Smooth muscle cell (in vitro differentiated cells): ENCODE measurements at regions not wholly inside any gene's neighbourhood (a gene's known extent, or its start where the extent isn't known, plus 50 kb on each side); places are given as distances from the start of the nearest gene placed in this dataset.

Experiments used
- DNase-seq: peaks from one replicate; lab custom pipeline; 2025; ENCODE audit not compliant: unreplicated experiment; lab: John Stamatoyannopoulos, UW
- H2AFZ ChIP-seq: fragments of 200-600 bp; sonication (generic); 2 replicates; pipeline ENCODE4 v1.6.0; 2016; ENCODE audit warnings: antibody characterized with exemption, low read depth, mild to moderate bottlenecking
- H3F3A ChIP-seq: fragments of 200-600 bp; sonication (generic); 2 replicates; pipeline ENCODE4 v1.6.0; 2017; ENCODE audit warnings: antibody characterized with exemption, low read depth
- H3K27ac ChIP-seq: fragments of 200-600 bp; sonication (generic); 2 replicates; pipeline ENCODE4 v1.5.1; 2016; ENCODE audit warnings: low read depth, mild to moderate bottlenecking
- H3K27me3 ChIP-seq: fragments of 200-600 bp; sonication (generic); 2 replicates; pipeline ENCODE4 v1.6.1; 2016; ENCODE audit warnings: low read depth, mild to moderate bottlenecking
- H3K36me3 ChIP-seq: fragments of 200-600 bp; sonication (generic); 2 replicates; pipeline ENCODE4 v1.5.1; 2016; ENCODE audit warnings: low read depth
- H3K4me1 ChIP-seq: fragments of 200-600 bp; sonication (generic); 2 replicates; pipeline ENCODE4 v1.5.1; 2016; ENCODE audit warnings: low read depth
- H3K4me2 ChIP-seq: fragments of 200-600 bp; sonication (generic); 2 replicates; pipeline ENCODE4 v1.6.0; 2016; ENCODE audit warnings: mild to moderate bottlenecking
- H3K4me3 ChIP-seq: fragments of 200-600 bp; sonication (generic); 2 replicates; pipeline ENCODE4 v1.5.1; 2016; ENCODE audit warnings: mild to moderate bottlenecking
- H3K79me2 ChIP-seq: fragments of 200-600 bp; sonication (generic); 2 replicates; pipeline ENCODE4 v1.6.0; 2016; ENCODE audit warnings: low read depth, mild to moderate bottlenecking
- H3K9ac ChIP-seq: fragments of 200-600 bp; sonication (generic); 2 replicates; pipeline ENCODE4 v1.6.0; 2016; ENCODE audit warnings: low read depth
- H3K9me3 ChIP-seq: fragments of 200-600 bp; sonication (generic); replicated peaks from 2 replicates; pipeline ENCODE4 v1.5.1; 2016; ENCODE audit warnings: low read depth
- H4K20me1 ChIP-seq: fragments of 200-600 bp; sonication (generic); 2 replicates; pipeline ENCODE4 v1.6.0; 2016; ENCODE audit warnings: low read depth
- CTCF ChIP-seq: fragments of 200-600 bp; sonication (generic); IDR thresholded peaks from 2 replicates; pipeline ENCODE4 v1.5.1; 2017; ENCODE audit warnings: borderline replicate concordance, mild to moderate bottlenecking, antibody characterized with exemption; ENCODE audit not compliant: insufficient read depth, poor library complexity, severe bottlenecking
- WGBS: methylation state at CpG from one replicate; pipeline ENCODE4 v1.1.7; 2016; ENCODE audit warnings: low lambda C conversion rate; 5-methylcytosine and 5-hydroxymethylcytosine counted together

- no peaks in the 10 kb centered on the region for H3K79me2 ChIP-seq
- H3K9me3 ChIP-seq = no peaks in the 10 kb centered on the region
- peaks cover 7% of the 10 kb centered on the region for H3K27me3 ChIP-seq
- no peaks in the 10 kb centered on the region for H3F3A ChIP-seq
- H3K36me3 ChIP-seq = no peaks in the 10 kb centered on the region
- H3K9ac ChIP-seq = no peak overlapping the region
- no peaks in the 10 kb centered on the region for H3K4me1 ChIP-seq
- no peaks in the 10 kb centered on the region for H4K20me1 ChIP-seq
- 0% methylated on average over 1 of the region's 1 CpG for WGBS
- H3K4me2 ChIP-seq = no peak overlapping the region
- H2AFZ ChIP-seq = peak overlapping the region; percentile 39
- no peak for DNase-seq
- no peak overlapping the region for H3K4me3 ChIP-seq
- no peak overlapping the region for H3K27ac ChIP-seq
- TF ChIP-seq CTCF = peak; percentile 80
Measured at GRCh38 chr18:43587538-43588153, 310.4 kb upstream of the SYT4 start.

- no peak for TF ChIP-seq CTCF
Measured at GRCh38 chr18:43588838-43589237, 311.5 kb upstream of the SYT4 start.

GRCh38 chr18:43589611-43590151, 312.4 kb upstream of the SYT4 start:
- no peak for TF ChIP-seq CTCF
- H3K36me3 ChIP-seq = no peaks in the 10 kb centered on the region
- no peak for DNase-seq
- no peak overlapping the region for H2AFZ ChIP-seq
- no peak overlapping the region for H3K27ac ChIP-seq
- no peaks in the 10 kb centered on the region for H3K27me3 ChIP-seq
- no peaks in the 10 kb centered on the region for H3K9me3 ChIP-seq
- H3K79me2 ChIP-seq = no peaks in the 10 kb centered on the region
- no peaks in the 10 kb centered on the region for H4K20me1 ChIP-seq
- H3K4me2 ChIP-seq = no peak overlapping the region
- H3K4me1 ChIP-seq = no peaks in the 10 kb centered on the region
- H3K9ac ChIP-seq = no peak overlapping the region
- no peak overlapping the region for H3K4me3 ChIP-seq
- no peaks in the 10 kb centered on the region for H3F3A ChIP-seq
- 90% methylated on average over 11 of the region's 11 CpGs for WGBS

More at GRCh38 chr18:43588838-43589237, 311.5 kb upstream of the SYT4 start:
- Histone ChIP-seq H3K4me3 (no peak overlapping the region), H3K27me3 (no peaks in the 10 kb centered on the region), H3K9me3 (no peaks in the 10 kb centered on the region), H3K79me2 (no peaks in the 10 kb centered on the region), H3K9ac (no peak overlapping the region), H3K4me1 (no peaks in the 10 kb centered on the region), H3K27ac (no peak overlapping the region), H2AFZ (no peak overlapping the region), H3K36me3 (no peaks in the 10 kb centered on the region), H3K4me2 (no peak overlapping the region), H4K20me1 (no peaks in the 10 kb centered on the region), H3F3A (no peaks in the 10 kb centered on the region)
- no peak for DNase-seq
- WGBS = 95% methylated on average over 3 of the region's 3 CpGs
